K562 (cell line): ENCODE measurements at regions not wholly inside any gene's neighbourhood (a gene's known extent, or its start where the extent isn't known, plus 50 kb on each side); places are given as distances from the start of the nearest gene placed in this dataset.

Experiments used
- ATAC-seq: fragments of 200-7000 bp; cut with Tn5 transposase; 3 replicates; pipeline ENCODE4 v1.9.1; 2020; ENCODE audit warnings: moderate library complexity
- BruUV-seq: library from RNA; stranded (reverse); fragments of 400-500 nt; replicated peaks from 2 replicates; lab custom pipeline; 2021; lab: Mats Ljungman, UMichigan
- CTCF ChIA-PET: fragments of 300-600 bp; formaldehyde crosslinking; extraction: SDS; loops from one replicate; lab custom pipeline; 2021; ENCODE audit warnings: low intra/inter-chr PET ratio; lab: Yijun Ruan, JAX
- POLR2A ChIA-PET: fragments of 300-600, 350-650 bp; sonication (Branson Sonifier 250); formaldehyde crosslinking; extraction: SDS; loops from one replicate; lab custom pipeline; 2021; ENCODE audit warnings: antibody characterized with exemption, inconsistent platforms; lab: Yijun Ruan, JAX
- DNase-seq, 4 experiments: peaks; one replicate each; pipeline versions ENCODE4 v3.0.0 to v3.0.0-alpha.2; 2011 to 2018; ENCODE audit warnings: low spot score in 3 of 4, mixed read lengths in 3 of 4; ENCODE audit errors: extremely low read depth in 1 of 4
- FAIRE-seq: peaks from 2 replicates; lab custom pipeline; 2011; peaks lifted over from hg19 to GRCh38; lab: Jason Lieb, UNC
- H2AFZ ChIP-seq: 2 replicates; pipeline ENCODE4 v1.6.0; 2011; ENCODE audit warnings: low read depth, low read length, control low read depth, inconsistent platforms
- H3K27ac ChIP-seq: fragments of 200-600 bp; 3 replicates; pipeline ENCODE4 v1.8.0; 2011; ENCODE audit warnings: low read depth, mild to moderate bottlenecking, control low read depth, inconsistent platforms, low read length, moderate library complexity, mixed read lengths; ENCODE audit errors: extremely low read depth
- H3K27me3 ChIP-seq, 2 experiments: fragments of 300-600 bp in 1 of 2; 2 replicates in 1 of 2; 3 replicates in 1 of 2; pipeline versions ENCODE4 v1.6.0 to v1.8.0; 2011; ENCODE audit warnings: inconsistent platforms in 2 of 2, low read length in 2 of 2, mild to moderate bottlenecking in 1 of 2, mixed read lengths in 1 of 2, moderate library complexity in 1 of 2; ENCODE audit not compliant: control insufficient read depth in 2 of 2, insufficient read depth in 2 of 2
- H3K36me3 ChIP-seq: fragments of 300-600 bp; 3 replicates; pipeline ENCODE4 v1.8.0; 2011; ENCODE audit warnings: mild to moderate bottlenecking, low read length, inconsistent platforms; ENCODE audit not compliant: control insufficient read depth, insufficient read depth
- H3K4me1 ChIP-seq, 2 experiments: fragments of 200-600 bp in 1 of 2; replicated peaks in 1 of 2; 2 replicates in 1 of 2; 3 replicates in 1 of 2; pipeline versions ENCODE4 v1.5.1 to v1.8.0; 2011; ENCODE audit warnings: inconsistent platforms in 2 of 2, low read length in 2 of 2, mild to moderate bottlenecking in 1 of 2, mixed read lengths in 1 of 2, moderate library complexity in 1 of 2; ENCODE audit not compliant: control insufficient read depth in 2 of 2, insufficient read depth in 2 of 2
- H3K4me2 ChIP-seq: 2 replicates; pipeline ENCODE4 v1.6.1; 2011; ENCODE audit warnings: low read length, control low read depth, inconsistent platforms, mixed read lengths; ENCODE audit not compliant: insufficient read depth
- H3K4me3 ChIP-seq: fragments of 200-600 bp; sonication (generic), shearing (Covaris generic); 2 replicates; pipeline ENCODE4 v1.5.1; 2016; ENCODE audit warnings: control low read depth, inconsistent platforms
- H3K79me2 ChIP-seq: fragments of 200-600 bp; 3 replicates; pipeline ENCODE4 v1.8.0; 2011; ENCODE audit warnings: low read length, inconsistent platforms; ENCODE audit not compliant: control insufficient read depth, insufficient read depth
- H3K9ac ChIP-seq, 2 experiments: 2 replicates each; pipeline versions ENCODE4 v1.6.0 to v1.6.1; 2011; ENCODE audit warnings: low read depth in 2 of 2, low read length in 2 of 2, control low read depth in 1 of 2, inconsistent platforms in 1 of 2, mild to moderate bottlenecking in 1 of 2, mixed read lengths in 1 of 2; ENCODE audit not compliant: insufficient read depth in 1 of 2
- H3K9me1 ChIP-seq: one replicate; pipeline ENCODE4 v1.6.0; 2011; ENCODE audit warnings: inconsistent platforms, mild to moderate bottlenecking, low read length, moderate library complexity; ENCODE audit not compliant: control insufficient read depth, insufficient read depth
- H3K9me3 ChIP-seq: replicated peaks from 2 replicates; pipeline ENCODE4 v1.5.1; 2011; ENCODE audit warnings: low read depth, low read length, inconsistent platforms; ENCODE audit not compliant: control insufficient read depth, insufficient read depth
- H4K20me1 ChIP-seq: replicated peaks from 2 replicates; pipeline ENCODE4 v1.6.1; 2011; ENCODE audit warnings: low read length, inconsistent platforms, mixed read lengths; ENCODE audit not compliant: control insufficient read depth, insufficient read depth
- AFF4 ChIP-seq: sonication (generic); formaldehyde crosslinking; IDR thresholded peaks from 2 replicates; pipeline ENCODE4 v1.8.0; 2023; ENCODE audit warnings: mild to moderate bottlenecking, missing genetic modification reagents
- GABPA ChIP-seq: fragments of 200-800 bp; sonication (Bioruptor generic); conservative IDR thresholded peaks from 2 replicates; pipeline ENCODE4 v1.6.1; 2016; ENCODE audit warnings: low read depth, missing genetic modification characterization, missing compliant biosample characterization
- PYGO2 ChIP-seq: fragments of 450-650 bp; IDR thresholded peaks from 2 replicates; pipeline ENCODE4 v1.6.1; 2016; ENCODE audit warnings: mild to moderate bottlenecking, missing genetic modification characterization, moderate library complexity, missing compliant biosample characterization
- SAFB ChIP-seq: fragments of 200-400 bp; formaldehyde crosslinking; IDR thresholded peaks from 2 replicates; pipeline ENCODE4 v1.6.1; 2017; ENCODE audit warnings: low read depth, low read length, borderline replicate concordance
- TSC22D4 ChIP-seq: fragments of 450-650 bp; IDR thresholded peaks from 2 replicates; pipeline ENCODE4 v1.6.1; 2016; ENCODE audit warnings: missing genetic modification characterization, missing biosample characterization, control low read depth
- WGBS: fragments of 100-300 bp; shearing (Covaris generic); methylation state at CpG from one replicate; pipeline ENCODE4 v1.1.6; 2016; ENCODE audit warnings: low coverage, mixed read lengths; ENCODE audit not compliant: insufficient coverage; ENCODE audit errors: missing lambda C conversion rate; 5-methylcytosine and 5-hydroxymethylcytosine counted together
- in situ Hi-C: fragments of 300-500 bp; cut with MboI; formaldehyde crosslinking; loops from 4 replicates; pipeline ENCODE4 v1.15.0; 2018; ENCODE audit warnings: inconsistent platforms, mixed read lengths
- intact Hi-C: fragments of 100-400 bp; cut with micrococcal nuclease; formaldehyde crosslinking; loops from 2 replicates; pipeline ENCODE4 v1.14.2; 2022
- TF ChIP-seq, protein P1 (sequence below): sonication (generic); formaldehyde crosslinking; IDR thresholded peaks from 2 replicates; pipeline ENCODE4 v1.9.0; 2022; ENCODE audit warnings: mild to moderate bottlenecking, missing genetic modification reagents
- TF ChIP-seq, protein P2 (sequence below): fragments of 450-650 bp; formaldehyde crosslinking; IDR thresholded peaks from 2 replicates; pipeline ENCODE4 v1.4.0; 2022; ENCODE audit warnings: missing genetic modification characterization

- H3K4me2 ChIP-seq, result no peak overlapping the region
- no TSS peak for BruUV-seq
- H3K36me3 ChIP-seq, result no peaks in the 10 kb centered on the region
- WGBS, result 1% methylated on average over 26 of the region's 27 CpGs
- no peak for DNase-seq
- intact Hi-C loops, result no loop called here
- no peak overlapping the region for H3K27ac ChIP-seq
- no peak overlapping the region for H3K9ac ChIP-seq
- ChIA-PET POLR2A (interaction anchor here (0.6 kb wide), 1 partner anchor 1848 kb away, joined by 3 read pairs; no protein-coding TSS in a partner anchor), CTCF (no interaction called here)
- no peaks in the 10 kb centered on the region; the same call in 1 of the 2 replicates for H4K20me1 ChIP-seq
- H3K4me3 ChIP-seq, result no peak overlapping the region
- no peaks in the 10 kb centered on the region for H3K79me2 ChIP-seq
- H3K4me1 ChIP-seq, result peaks cover 0 to 5% of the 10 kb centered on the region in 2 experiments; a peak in 1 of 5 replicates
- H3K9me3 ChIP-seq, result no peaks in the 10 kb centered on the region
- no peak overlapping the region for H2AFZ ChIP-seq
- in situ Hi-C loops, result no loop called here
- ATAC-seq, result no peak
- FAIRE-seq, result no peak
- TF ChIP-seq PYGO2 (tag) (no peak), AFF4 (CRISPR knock-in tag) (no peak), TSC22D4 (tag) (no peak), SAFB (peak; percentile 24; the same call in 1 of the 2 replicates), GABPA (tag) (no peak)
- TF ChIP-seq, protein P1, sequence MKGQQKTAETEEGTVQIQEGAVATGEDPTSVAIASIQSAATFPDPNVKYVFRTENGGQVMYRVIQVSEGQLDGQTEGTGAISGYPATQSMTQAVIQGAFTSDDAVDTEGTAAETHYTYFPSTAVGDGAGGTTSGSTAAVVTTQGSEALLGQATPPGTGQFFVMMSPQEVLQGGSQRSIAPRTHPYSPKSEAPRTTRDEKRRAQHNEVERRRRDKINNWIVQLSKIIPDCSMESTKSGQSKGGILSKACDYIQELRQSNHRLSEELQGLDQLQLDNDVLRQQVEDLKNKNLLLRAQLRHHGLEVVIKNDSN (CRISPR knock-in tag), result no peak
- TF ChIP-seq, protein P2, sequence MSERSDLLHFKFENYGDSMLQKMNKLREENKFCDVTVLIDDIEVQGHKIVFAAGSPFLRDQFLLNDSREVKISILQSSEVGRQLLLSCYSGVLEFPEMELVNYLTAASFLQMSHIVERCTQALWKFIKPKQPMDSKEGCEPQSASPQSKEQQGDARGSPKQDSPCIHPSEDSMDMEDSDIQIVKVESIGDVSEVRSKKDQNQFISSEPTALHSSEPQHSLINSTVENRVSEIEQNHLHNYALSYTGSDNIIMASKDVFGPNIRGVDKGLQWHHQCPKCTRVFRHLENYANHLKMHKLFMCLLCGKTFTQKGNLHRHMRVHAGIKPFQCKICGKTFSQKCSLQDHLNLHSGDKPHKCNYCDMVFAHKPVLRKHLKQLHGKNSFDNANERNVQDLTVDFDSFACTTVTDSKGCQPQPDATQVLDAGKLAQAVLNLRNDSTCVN (CRISPR knock-in tag), result no peak
- peaks cover 24 to 72% of the 10 kb centered on the region in 2 experiments for H3K27me3 ChIP-seq
- no peaks in the 10 kb centered on the region for H3K9me1 ChIP-seq
Measured at GRCh38 chr1:10856863-10857598, 60.6 kb upstream of the CASZ1 start.
